HEK293 (cell line): ENCODE measurements at regions not wholly inside any gene's neighbourhood (a gene's known extent, or its start where the extent isn't known, plus 50 kb on each side); places are given as distances from the start of the nearest gene placed in this dataset.
A peak's percentile ranks its signal among the peaks of the same experiment; 100 is the strongest.

Experiments
- CTCF ChIA-PET: fragments of 350-600 bp; formaldehyde crosslinking; extraction: SDS; loops from one replicate; lab custom pipeline; 2021; ENCODE audit warnings: antibody characterized with exemption; lab: Yijun Ruan, JAX
- POLR2A ChIA-PET: fragments of 300-600 bp; formaldehyde crosslinking; extraction: SDS; loops from one replicate; lab custom pipeline; 2020; ENCODE audit warnings: antibody characterized with exemption, inconsistent platforms; lab: Yijun Ruan, JAX
- H3K27ac ChIP-seq: fragments of 200-500 bp; sonication (Bioruptor generic); 2 replicates; pipeline ENCODE4 v1.5.1; 2014; ENCODE audit warnings: low read depth, low read length, control low read depth, inconsistent platforms; ENCODE audit errors: extremely low read depth
- H3K36me3 ChIP-seq, 2 experiments: fragments of 200-500 bp in 1 of 2; sonication (Bioruptor generic) in 1 of 2; 1 replicate in 1 of 2; 2 replicates in 1 of 2; pipeline ENCODE4 v1.5.1; 2014 to 2017; ENCODE audit warnings: inconsistent platforms in 2 of 2, low read length in 2 of 2; ENCODE audit not compliant: control insufficient read depth in 2 of 2, insufficient read depth in 1 of 2
- H3K4me1 ChIP-seq: fragments of 200-500 bp; sonication (Bioruptor generic); 2 replicates; pipeline ENCODE4 v1.5.1; 2014; ENCODE audit warnings: mild to moderate bottlenecking, low read length, inconsistent platforms; ENCODE audit not compliant: control insufficient read depth, insufficient read depth
- H3K4me3 ChIP-seq: 2 replicates; pipeline ENCODE4 v1.5.1; 2011; ENCODE audit warnings: low read depth, mild to moderate bottlenecking, control low read depth, low read length, moderate library complexity
- H3K9me3 ChIP-seq: fragments of 200-500 bp; sonication (Bioruptor generic); 2 replicates; pipeline ENCODE4 v1.5.1; 2014; ENCODE audit warnings: low read depth, low read length, inconsistent platforms; ENCODE audit not compliant: control insufficient read depth, insufficient read depth
- BCL11B ChIP-seq: fragments of 450-650 bp; formaldehyde crosslinking; IDR thresholded peaks from 2 replicates; pipeline ENCODE4 v1.5.1; 2016; ENCODE audit warnings: low read depth, missing biosample characterization, missing genetic modification characterization
- FEZF1 ChIP-seq: fragments of 450-650 bp; formaldehyde crosslinking; IDR thresholded peaks from 2 replicates; pipeline ENCODE4 v1.5.1; 2016; ENCODE audit warnings: missing biosample characterization, missing genetic modification characterization
- HOXD13 ChIP-seq: sonication (generic); formaldehyde crosslinking; IDR thresholded peaks from 2 replicates; pipeline ENCODE4 v1.8.0; 2022; ENCODE audit warnings: missing genetic modification reagents, borderline replicate concordance
- KLF17 ChIP-seq: fragments of 450-650 bp; formaldehyde crosslinking; IDR thresholded peaks from 2 replicates; pipeline ENCODE4 v1.5.1; 2016; ENCODE audit warnings: missing biosample characterization, missing genetic modification characterization
- REPIN1 ChIP-seq: fragments of 450-650 bp; formaldehyde crosslinking; IDR thresholded peaks from 2 replicates; pipeline ENCODE4 v1.5.1; 2017; ENCODE audit warnings: missing biosample characterization, missing genetic modification characterization, low read depth
- SALL2 ChIP-seq: fragments of 450-650 bp; formaldehyde crosslinking; IDR thresholded peaks from 2 replicates; pipeline ENCODE4 v1.5.0; 2017; ENCODE audit warnings: missing biosample characterization, mild to moderate bottlenecking, missing genetic modification characterization, borderline replicate concordance
- SCRT2 ChIP-seq: fragments of 450-650 bp; formaldehyde crosslinking; IDR thresholded peaks from 2 replicates; pipeline ENCODE4 v1.5.1; 2016; ENCODE audit warnings: missing biosample characterization, missing genetic modification characterization
- TSHZ1 ChIP-seq: fragments of 450-650 bp; formaldehyde crosslinking; IDR thresholded peaks from 2 replicates; pipeline ENCODE4 v1.5.1; 2016; ENCODE audit warnings: missing biosample characterization, missing genetic modification characterization, borderline replicate concordance
- YY2 ChIP-seq: fragments of 450-650 bp; formaldehyde crosslinking; IDR thresholded peaks from 2 replicates; pipeline ENCODE4 v1.5.1; 2016; ENCODE audit warnings: missing biosample characterization, missing genetic modification characterization
- ZBTB44 ChIP-seq: fragments of 450-650 bp; IDR thresholded peaks from 2 replicates; pipeline ENCODE4 v1.5.1; 2018; ENCODE audit warnings: missing biosample characterization, mild to moderate bottlenecking, missing genetic modification characterization
- ZBTB48 ChIP-seq: fragments of 450-650 bp; formaldehyde crosslinking; IDR thresholded peaks from 2 replicates; pipeline ENCODE4 v1.5.1; 2016; ENCODE audit warnings: missing biosample characterization, missing genetic modification characterization
- ZFHX2 ChIP-seq: fragments of 450-650 bp; formaldehyde crosslinking; conservative IDR thresholded peaks from 2 replicates; pipeline ENCODE4 v1.5.1; 2016; ENCODE audit warnings: missing biosample characterization, missing genetic modification characterization
- ZNF10 ChIP-seq: fragments of 450-650 bp; formaldehyde crosslinking; IDR thresholded peaks from 2 replicates; pipeline ENCODE4 v1.5.1; 2017; ENCODE audit warnings: missing biosample characterization, missing genetic modification characterization
- ZNF175 ChIP-seq: fragments of 450-650 bp; formaldehyde crosslinking; IDR thresholded peaks from 2 replicates; pipeline ENCODE4 v1.5.1; 2016; ENCODE audit warnings: missing biosample characterization, missing genetic modification characterization
- ZNF19 ChIP-seq: fragments of 450-650 bp; formaldehyde crosslinking; IDR thresholded peaks from 2 replicates; pipeline ENCODE4; 2016; ENCODE audit warnings: missing biosample characterization, missing genetic modification characterization, low read depth
- ZNF324 ChIP-seq: fragments of 450-650 bp; formaldehyde crosslinking; IDR thresholded peaks from 2 replicates; pipeline ENCODE4 v1.5.1; 2016; ENCODE audit warnings: missing biosample characterization, missing genetic modification characterization
- ZNF561 ChIP-seq: fragments of 450-650 bp; IDR thresholded peaks from 2 replicates; pipeline ENCODE4 v1.5.1; 2018; ENCODE audit warnings: missing biosample characterization, missing genetic modification characterization, borderline replicate concordance
- ZNF660 ChIP-seq: fragments of 450-650 bp; IDR thresholded peaks from 2 replicates; pipeline ENCODE4 v1.5.1; 2018; ENCODE audit warnings: missing biosample characterization, mild to moderate bottlenecking, missing genetic modification characterization
- ZNF768 ChIP-seq: fragments of 450-650 bp; formaldehyde crosslinking; IDR thresholded peaks from 2 replicates; pipeline ENCODE4 v1.5.1; 2018; ENCODE audit warnings: missing biosample characterization, mild to moderate bottlenecking, missing genetic modification characterization
- ZNF776 ChIP-seq: fragments of 450-650 bp; formaldehyde crosslinking; IDR thresholded peaks from 2 replicates; pipeline ENCODE4 v1.5.0; 2017; ENCODE audit warnings: missing biosample characterization, missing genetic modification characterization, borderline replicate concordance
- ZSCAN30 ChIP-seq: fragments of 450-650 bp; IDR thresholded peaks from 2 replicates; pipeline ENCODE4 v1.5.1; 2018; ENCODE audit warnings: missing biosample characterization, mild to moderate bottlenecking, missing genetic modification characterization, moderate library complexity
- TF ChIP-seq, protein P1 (sequence below): fragments of 450-650 bp; formaldehyde crosslinking; IDR thresholded peaks from 2 replicates; pipeline ENCODE4 v1.5.1; 2016; ENCODE audit warnings: missing biosample characterization, missing genetic modification characterization
- TF ChIP-seq, protein P2 (sequence below): fragments of 450-650 bp; formaldehyde crosslinking; IDR thresholded peaks from 2 replicates; pipeline ENCODE4 v1.5.1; 2016; ENCODE audit warnings: missing biosample characterization, missing genetic modification characterization

GRCh38 chr3:5733995-5734394 lies 546.5 kb downstream of the EDEM1 start:
- ChIA-PET CTCF (no interaction called here), POLR2A (no interaction called here)
- TF ChIP-seq YY2 (tag by site-specific recombination), result no peak
- peak; percentile 97 for TF ChIP-seq ZNF10 (tag by site-specific recombination)
- TF ChIP-seq ZNF561 (tag by site-specific recombination), result no peak
- no peaks in the 10 kb centered on the region for H3K4me1 ChIP-seq
- no peaks in the 10 kb centered on the region for H3K9me3 ChIP-seq
- H3K36me3 ChIP-seq, result no peaks in the 10 kb centered on the region
- no peak overlapping the region for H3K4me3 ChIP-seq
- no peak overlapping the region for H3K27ac ChIP-seq

DNA sequence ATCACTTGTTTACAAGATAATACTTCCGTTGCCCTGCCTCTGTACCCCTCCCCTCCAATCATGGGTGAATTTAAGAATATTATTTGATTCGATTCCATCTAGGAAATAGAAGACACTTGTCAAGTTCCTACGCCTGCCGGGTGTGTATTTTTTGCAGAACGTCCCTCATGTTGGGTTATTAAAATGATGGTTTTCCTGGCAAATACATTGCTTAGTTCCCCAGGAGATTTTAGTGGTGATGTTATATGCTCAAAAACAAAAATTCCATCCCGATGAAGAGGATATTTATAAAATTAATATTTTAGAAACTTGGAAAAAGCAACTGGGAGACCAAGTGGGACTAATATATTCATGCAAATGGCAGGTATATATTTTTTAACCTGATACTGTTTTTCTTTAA lies 548.4 kb downstream of the EDEM1 start:
- Histone ChIP-seq H3K36me3 (no peaks in the 10 kb centered on the region), H3K9me3 (no peaks in the 10 kb centered on the region), H3K4me3 (no peak overlapping the region), H3K4me1 (no peaks in the 10 kb centered on the region), H3K27ac (no peak overlapping the region)
- ChIA-PET CTCF (no interaction called here), POLR2A (no interaction called here)
- TF ChIP-seq ZNF660 (tag by site-specific recombination), result no peak
- no peak for TF ChIP-seq REPIN1 (tag by site-specific recombination)
- TF ChIP-seq, protein P1, sequence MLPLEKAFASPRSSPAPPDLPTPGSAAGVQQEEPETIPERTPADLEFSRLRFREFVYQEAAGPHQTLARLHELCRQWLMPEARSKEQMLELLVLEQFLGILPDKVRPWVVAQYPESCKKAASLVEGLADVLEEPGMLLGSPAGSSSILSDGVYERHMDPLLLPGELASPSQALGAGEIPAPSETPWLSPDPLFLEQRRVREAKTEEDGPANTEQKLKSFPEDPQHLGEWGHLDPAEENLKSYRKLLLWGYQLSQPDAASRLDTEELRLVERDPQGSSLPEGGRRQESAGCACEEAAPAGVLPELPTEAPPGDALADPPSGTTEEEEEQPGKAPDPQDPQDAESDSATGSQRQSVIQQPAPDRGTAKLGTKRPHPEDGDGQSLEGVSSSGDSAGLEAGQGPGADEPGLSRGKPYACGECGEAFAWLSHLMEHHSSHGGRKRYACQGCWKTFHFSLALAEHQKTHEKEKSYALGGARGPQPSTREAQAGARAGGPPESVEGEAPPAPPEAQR (tag by site-specific recombination), result no peak
- no peak for TF ChIP-seq ZSCAN30 (tag by site-specific recombination)
- TF ChIP-seq ZFHX2 (tag by site-specific recombination), result no peak
- no peak for TF ChIP-seq SALL2
- no peak for TF ChIP-seq ZBTB48
- no peak for TF ChIP-seq KLF17 (tag by site-specific recombination)
- TF ChIP-seq ZBTB44 (tag by site-specific recombination), result no peak
- TF ChIP-seq ZNF768 (tag by site-specific recombination), result no peak
- no peak for TF ChIP-seq TSHZ1 (tag by site-specific recombination)
- no peak for TF ChIP-seq SCRT2
- no peak for TF ChIP-seq ZNF324 (tag by site-specific recombination)
- no peak for TF ChIP-seq FEZF1 (tag by site-specific recombination)
- no peak for TF ChIP-seq ZNF776 (tag by site-specific recombination)
- no peak for TF ChIP-seq ZNF175 (tag by site-specific recombination)
- no peak for TF ChIP-seq HOXD13 (CRISPR knock-in tag)
- TF ChIP-seq BCL11B (tag by site-specific recombination), result no peak
- TF ChIP-seq, protein P2, sequence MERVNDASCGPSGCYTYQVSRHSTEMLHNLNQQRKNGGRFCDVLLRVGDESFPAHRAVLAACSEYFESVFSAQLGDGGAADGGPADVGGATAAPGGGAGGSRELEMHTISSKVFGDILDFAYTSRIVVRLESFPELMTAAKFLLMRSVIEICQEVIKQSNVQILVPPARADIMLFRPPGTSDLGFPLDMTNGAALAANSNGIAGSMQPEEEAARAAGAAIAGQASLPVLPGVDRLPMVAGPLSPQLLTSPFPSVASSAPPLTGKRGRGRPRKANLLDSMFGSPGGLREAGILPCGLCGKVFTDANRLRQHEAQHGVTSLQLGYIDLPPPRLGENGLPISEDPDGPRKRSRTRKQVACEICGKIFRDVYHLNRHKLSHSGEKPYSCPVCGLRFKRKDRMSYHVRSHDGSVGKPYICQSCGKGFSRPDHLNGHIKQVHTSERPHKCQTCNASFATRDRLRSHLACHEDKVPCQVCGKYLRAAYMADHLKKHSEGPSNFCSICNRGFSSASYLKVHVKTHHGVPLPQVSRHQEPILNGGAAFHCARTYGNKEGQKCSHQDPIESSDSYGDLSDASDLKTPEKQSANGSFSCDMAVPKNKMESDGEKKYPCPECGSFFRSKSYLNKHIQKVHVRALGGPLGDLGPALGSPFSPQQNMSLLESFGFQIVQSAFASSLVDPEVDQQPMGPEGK (tag by site-specific recombination), result no peak
- TF ChIP-seq ZNF19, result no peak
